ENCODE measurements at regions not wholly inside any gene's neighbourhood (a gene's known extent, or its start where the extent isn't known, plus 50 kb on each side); places are given as distances from the start of the nearest gene placed in this dataset.

- TF ChIP-seq CTCF (IDR thresholded peaks at IDR 0.05) (no peak), POLR2A (IDR thresholded peaks at IDR 0.05) (no peak), EP300 (IDR thresholded peaks at IDR 0.05) (no peak)
Observed at GRCh38 chr10:59096631-59097030, 79.8 kb upstream of the PHYHIPL start.

Measured in suprapubic skin (tissue), 3 donors.